ENCODE measurements at regions not wholly inside any gene's neighbourhood (a gene's known extent, or its start where the extent isn't known, plus 50 kb on each side); places are given as distances from the start of the nearest gene placed in this dataset.

GRCh38 chr11:70805971-70806370 is 407.6 kb downstream of the CTTN start:
- WGBS, 3 donors: 85 to 88% (median 86%) methylated on average over 11 of the region's 11 CpGs
- Histone ChIP-seq H3K27me3 (no peaks in the 10 kb centered on the region), H3K9me3 (no peaks in the 10 kb centered on the region), H3K36me3 (no peaks in the 10 kb centered on the region), H3K4me3 (no peak overlapping the region), H3K4me1 (ENCODE audit: insufficient read depth) (no peaks in the 10 kb centered on the region), H3K27ac (no peak overlapping the region)
- intact Hi-C loops (cut with DNase I): no loop called here
- TF ChIP-seq POLR2A (IDR thresholded peaks at IDR 0.05) (no peak), EP300 (IDR thresholded peaks at IDR 0.05) (no peak), CTCF (IDR thresholded peaks at IDR 0.05) (no peak)
- no peak for DNase-seq

GRCh38 chr11:70806461-70807194 is 408.3 kb downstream of the CTTN start:
- WGBS, 3 donors: 88 to 90% (median 89%) methylated on average over 27 of the region's 27 CpGs
- Histone ChIP-seq H3K4me1 (ENCODE audit: insufficient read depth) (no peaks in the 10 kb centered on the region), H3K9me3 (no peaks in the 10 kb centered on the region), H3K4me3 (no peak overlapping the region), H3K36me3 (no peaks in the 10 kb centered on the region), H3K27ac (no peak overlapping the region), H3K27me3 (no peaks in the 10 kb centered on the region)
- no peak for DNase-seq
- TF ChIP-seq CTCF (IDR thresholded peaks at IDR 0.05) (no peak), POLR2A (IDR thresholded peaks at IDR 0.05) (no peak), EP300 (IDR thresholded peaks at IDR 0.05) (no peak)
- intact Hi-C loops (cut with DNase I): no loop called here

GRCh38 chr11:70807195-70807543 is 408.8 kb downstream of the CTTN start:
- DNase-seq: no peak
- no peaks in the 10 kb centered on the region for H3K9me3 ChIP-seq
- WGBS, 3 donors: 91 to 94% (median 93%) methylated on average over 12 of the region's 12 CpGs
- no peaks in the 10 kb centered on the region for H3K4me1 ChIP-seq (ENCODE audit: insufficient read depth)
- H3K27me3 ChIP-seq: no peaks in the 10 kb centered on the region
- H3K4me3 ChIP-seq: no peak overlapping the region
- intact Hi-C loops (cut with DNase I): no loop called here
- no peak for TF ChIP-seq POLR2A (IDR thresholded peaks at IDR 0.05)
- no peak for TF ChIP-seq CTCF (IDR thresholded peaks at IDR 0.05)
- no peak for TF ChIP-seq EP300 (IDR thresholded peaks at IDR 0.05)
- H3K36me3 ChIP-seq: no peaks in the 10 kb centered on the region
- H3K27ac ChIP-seq: no peak overlapping the region

- no peak for TF ChIP-seq POLR2A (IDR thresholded peaks at IDR 0.05)
- TF ChIP-seq EP300 (IDR thresholded peaks at IDR 0.05): no peak
- TF ChIP-seq CTCF (IDR thresholded peaks at IDR 0.05): no peak
- H3K27ac ChIP-seq: no peak overlapping the region
- no peaks in the 10 kb centered on the region for H3K36me3 ChIP-seq
- H3K9me3 ChIP-seq: no peaks in the 10 kb centered on the region
- H3K4me1 ChIP-seq (ENCODE audit: insufficient read depth): no peaks in the 10 kb centered on the region
- WGBS, 3 donors: 87 to 90% (median 87%) methylated on average over 21 of the region's 21 CpGs
- H3K4me3 ChIP-seq: no peak overlapping the region
- H3K27me3 ChIP-seq: no peaks in the 10 kb centered on the region
- no peak for DNase-seq
- intact Hi-C loops (cut with DNase I): no loop called here
Measured at GRCh38 chr11:70808686-70809375, 410.5 kb downstream of the CTTN start.

Data from ovary (tissue), 7 donors.